SK-N-SH (cell line): ENCODE measurements at regions not wholly inside any gene's neighbourhood (a gene's known extent, or its start where the extent isn't known, plus 50 kb on each side); places are given as distances from the start of the nearest gene placed in this dataset.

Experiments used
- CTCF ChIA-PET: fragments of 300-600, 350-600 bp; formaldehyde crosslinking; extraction: SDS; loops from one replicate; lab custom pipeline; 2021; lab: Yijun Ruan, JAX
- POLR2A ChIA-PET: fragments of 350-600 bp; sonication (Branson Sonifier 250); formaldehyde crosslinking; extraction: SDS; loops from one replicate; lab custom pipeline; 2020; ENCODE audit warnings: antibody characterized with exemption, inconsistent platforms; lab: Yijun Ruan, JAX
- DNase-seq: peaks from one replicate; pipeline ENCODE4 v3.0.0; 2012
- H2AFZ ChIP-seq: fragments of 200-600 bp; sonication (generic); 2 replicates; pipeline ENCODE4 v1.8.1; 2016; ENCODE audit warnings: antibody characterized with exemption, mild to moderate bottlenecking, low read depth
- H3F3A ChIP-seq: fragments of 200-600 bp; sonication (generic); replicated peaks from 2 replicates; pipeline ENCODE3; 2016; ENCODE audit warnings: antibody characterized with exemption, mild to moderate bottlenecking; ENCODE audit not compliant: insufficient read depth
- H3K27ac ChIP-seq, 2 experiments: fragments of 200-500 bp in 1 of 2; fragments of 200-600 bp in 1 of 2; sonication (Bioruptor generic) in 1 of 2; sonication (generic), shearing (Covaris generic) in 1 of 2; 2 replicates each; pipeline versions ENCODE4 v1.5.1 to v1.6.1; 2014 to 2016; ENCODE audit warnings: low read depth in 2 of 2, inconsistent platforms in 1 of 2, low read length in 1 of 2, mild to moderate bottlenecking in 1 of 2, mixed read lengths in 1 of 2
- H3K27me3 ChIP-seq: fragments of 200-600 bp; sonication (generic), shearing (Covaris generic); 2 replicates; pipeline ENCODE4 v1.6.1; 2016; ENCODE audit warnings: mixed run types; ENCODE audit not compliant: insufficient read depth
- H3K36me3 ChIP-seq, 2 experiments: fragments of 200-500 bp in 1 of 2; fragments of 200-600 bp in 1 of 2; sonication (Bioruptor generic) in 1 of 2; sonication (generic) in 1 of 2; replicated peaks in 1 of 2; 2 replicates each; pipeline versions ENCODE3 to v1.5.1; 2014 to 2016; ENCODE audit warnings: low read length in 1 of 2, mild to moderate bottlenecking in 1 of 2; ENCODE audit not compliant: insufficient read depth in 2 of 2, control insufficient read depth in 1 of 2
- H3K4me1 ChIP-seq, 2 experiments: fragments of 200-500 bp in 1 of 2; fragments of 200-600 bp in 1 of 2; sonication (Bioruptor generic) in 1 of 2; sonication (generic), shearing (Covaris generic) in 1 of 2; 2 replicates each; pipeline versions ENCODE4 v1.5.1 to v1.6.1; 2014 to 2016; ENCODE audit warnings: low read depth in 1 of 2, low read length in 1 of 2, mixed run types in 1 of 2; ENCODE audit not compliant: insufficient read depth in 2 of 2, control insufficient read depth in 1 of 2
- H3K4me2 ChIP-seq: fragments of 200-600 bp; sonication (generic), shearing (Covaris generic); 2 replicates; pipeline ENCODE4 v1.6.1; 2017; ENCODE audit warnings: mixed run types
- H3K4me3 ChIP-seq, 2 experiments: fragments of 200-500 bp in 1 of 2; fragments of 200-600 bp in 1 of 2; sonication (Bioruptor generic) in 1 of 2; sonication (generic), shearing (Covaris generic) in 1 of 2; 2 replicates each; pipeline versions ENCODE4 v1.5.1 to v1.8.1; 2014 to 2016; ENCODE audit warnings: low read depth in 2 of 2, inconsistent platforms in 1 of 2, low read length in 1 of 2, mild to moderate bottlenecking in 1 of 2, mixed read lengths in 1 of 2, moderate library complexity in 1 of 2
- H3K79me2 ChIP-seq: fragments of 200-600 bp; sonication (generic); 2 replicates; pipeline ENCODE4 v1.8.1; 2017; ENCODE audit warnings: mild to moderate bottlenecking; ENCODE audit not compliant: insufficient read depth
- H3K9ac ChIP-seq: fragments of 200-600 bp; sonication (generic); 2 replicates; pipeline ENCODE4 v1.6.1; 2017; ENCODE audit warnings: mixed run types
- H3K9me2 ChIP-seq: fragments of 200-600 bp; sonication (generic); 2 replicates; pipeline ENCODE4 v1.6.1; 2017; ENCODE audit warnings: mixed run types
- H3K9me3 ChIP-seq: fragments of 200-600 bp; sonication (generic); 2 replicates; pipeline ENCODE4 v1.6.1; 2017; ENCODE audit warnings: mixed run types, mild to moderate bottlenecking, moderate library complexity
- H4K20me1 ChIP-seq: fragments of 200-600 bp; sonication (generic); 2 replicates; pipeline ENCODE4 v1.6.1; 2017; ENCODE audit warnings: mild to moderate bottlenecking, mixed run types; ENCODE audit not compliant: insufficient read depth
- CTCF ChIP-seq: fragments of 200-600 bp; sonication (generic); IDR thresholded peaks from 2 replicates; pipeline ENCODE4 v1.6.1; 2017; ENCODE audit warnings: antibody characterized with exemption, mild to moderate bottlenecking, moderate library complexity
- EP300 ChIP-seq, 2 experiments: IDR thresholded peaks; 2 replicates each; pipeline versions ENCODE4 v1.4.0 to v1.6.1; 2012; ENCODE audit warnings: borderline replicate concordance in 1 of 2, low read depth in 1 of 2, low read length in 1 of 2
- EZH2phosphoT487 ChIP-seq: fragments of 200-600 bp; sonication (generic); IDR thresholded peaks from 2 replicates; pipeline ENCODE4 v1.6.1; 2017; ENCODE audit warnings: low read depth, mixed run types, mild to moderate bottlenecking, antibody characterized with exemption, moderate library complexity, borderline replicate concordance
- FOXJ3 ChIP-seq: sonication (generic); formaldehyde crosslinking; IDR thresholded peaks from 2 replicates; pipeline ENCODE4 v1.5.1; 2020; ENCODE audit warnings: mild to moderate bottlenecking, missing genetic modification reagents
- GABPA ChIP-seq: IDR thresholded peaks from 2 replicates; pipeline ENCODE4 v1.4.0; 2012; ENCODE audit warnings: low read depth, mild to moderate bottlenecking
- GATA2 ChIP-seq: sonication (generic); formaldehyde crosslinking; IDR thresholded peaks from 2 replicates; pipeline ENCODE4 v1.5.0; 2020; ENCODE audit warnings: mild to moderate bottlenecking, missing genetic modification reagents
- MAX ChIP-seq: IDR thresholded peaks from 2 replicates; pipeline ENCODE4 v1.4.0; 2012; ENCODE audit warnings: low read depth
- MEF2A ChIP-seq: IDR thresholded peaks from 2 replicates; pipeline ENCODE4 v1.4.0; 2012; ENCODE audit warnings: low read depth, borderline replicate concordance
- PBX3 ChIP-seq: IDR thresholded peaks from 2 replicates; pipeline ENCODE4; 2012
- RAD21 ChIP-seq: IDR thresholded peaks from 2 replicates; pipeline ENCODE4 v1.6.1; 2012; ENCODE audit warnings: mild to moderate bottlenecking, low read length
- RCOR1 ChIP-seq: fragments of 150-350 bp; IDR thresholded peaks from 2 replicates; pipeline ENCODE4 v1.6.1; 2017; ENCODE audit warnings: antibody characterized with exemption, low read length
- RXRA ChIP-seq: IDR thresholded peaks from 2 replicates; pipeline ENCODE4 v1.4.0; 2012; ENCODE audit warnings: low read depth, mild to moderate bottlenecking, borderline replicate concordance
- TAF1 ChIP-seq: IDR thresholded peaks from 2 replicates; pipeline ENCODE4 v1.6.1; 2012; ENCODE audit warnings: low read depth, mild to moderate bottlenecking, low read length, moderate library complexity, borderline replicate concordance
- TEAD4 ChIP-seq: IDR thresholded peaks from 2 replicates; pipeline ENCODE4 v1.4.0; 2012; ENCODE audit warnings: mild to moderate bottlenecking, borderline replicate concordance; ENCODE audit not compliant: insufficient read depth
- YY1 ChIP-seq: IDR thresholded peaks from 2 replicates; pipeline ENCODE4 v1.4.0; 2012; ENCODE audit warnings: low read depth, mild to moderate bottlenecking
- WGBS: methylation state at CpG from one replicate; pipeline ENCODE4 v1.1.6; 2017; ENCODE audit warnings: low lambda C conversion rate; 5-methylcytosine and 5-hydroxymethylcytosine counted together
- TF ChIP-seq, protein P1 (sequence below): IDR thresholded peaks from 2 replicates; pipeline ENCODE4 v1.4.0; 2012; ENCODE audit warnings: low read depth, borderline replicate concordance

DNA sequence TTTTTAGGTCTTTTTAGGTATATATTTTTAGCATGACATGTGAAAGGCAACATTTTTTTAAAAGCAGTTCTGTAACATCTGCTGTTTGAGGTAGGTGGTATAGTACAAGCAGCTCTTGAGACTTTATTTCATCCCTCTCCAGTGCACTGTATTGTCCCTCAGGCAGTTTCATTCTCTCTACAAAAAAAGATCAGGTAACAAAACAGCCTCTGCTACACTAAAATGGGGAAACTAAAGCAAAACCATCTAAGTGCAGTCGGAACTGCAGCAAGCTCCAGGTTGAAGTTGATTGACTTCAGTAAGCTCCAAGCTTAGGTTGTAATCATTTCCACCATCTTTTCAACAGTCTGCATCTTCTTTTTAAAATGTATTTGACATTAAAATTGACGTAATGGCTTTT, 195.6 kb downstream of the DEPDC1B start:
- H3K4me2 ChIP-seq: no peak overlapping the region
- POLR2A ChIA-PET: no interaction called here
- DNase-seq: no peak
- H3K27ac ChIP-seq: no peak overlapping the region
- no peaks in the 10 kb centered on the region for H3K9me2 ChIP-seq
- TF ChIP-seq EP300 (IDR thresholded peaks at IDR 0.05; ENCODE audit: borderline replicate concordance in 1 of 2, low read depth in 1 of 2, low read length in 1 of 2) (no peak), CTCF (no peak), EZH2phosphoT487 (no peak), YY1 (no peak), TAF1 (no peak), RCOR1 (no peak), RAD21 (no peak), MEF2A (no peak), TEAD4 (no peak), GABPA (no peak), MAX (no peak), RXRA (no peak), PBX3 (no peak), FOXJ3 (CRISPR knock-in tag) (no peak), GATA2 (CRISPR knock-in tag) (no peak)
- TF ChIP-seq, protein P1, sequence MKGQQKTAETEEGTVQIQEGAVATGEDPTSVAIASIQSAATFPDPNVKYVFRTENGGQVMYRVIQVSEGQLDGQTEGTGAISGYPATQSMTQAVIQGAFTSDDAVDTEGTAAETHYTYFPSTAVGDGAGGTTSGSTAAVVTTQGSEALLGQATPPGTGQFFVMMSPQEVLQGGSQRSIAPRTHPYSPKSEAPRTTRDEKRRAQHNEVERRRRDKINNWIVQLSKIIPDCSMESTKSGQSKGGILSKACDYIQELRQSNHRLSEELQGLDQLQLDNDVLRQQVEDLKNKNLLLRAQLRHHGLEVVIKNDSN: no peak
- WGBS: 72% methylated on average over 2 of the region's 2 CpGs
- H3K4me3 ChIP-seq: no peak overlapping the region
- H3K9ac ChIP-seq: no peak overlapping the region
- no peaks in the 10 kb centered on the region for H3K27me3 ChIP-seq
- no peaks in the 10 kb centered on the region for H3K36me3 ChIP-seq
- H4K20me1 ChIP-seq: no peaks in the 10 kb centered on the region
- no peaks in the 10 kb centered on the region for H3K79me2 ChIP-seq
- H3F3A ChIP-seq: no peaks in the 10 kb centered on the region
- no peaks in the 10 kb centered on the region for H3K9me3 ChIP-seq
- peaks cover 0 to 6% of the 10 kb centered on the region in 2 experiments; a peak in 1 of 4 replicates for H3K4me1 ChIP-seq
- H2AFZ ChIP-seq: no peak overlapping the region
- CTCF ChIA-PET: interaction anchor here (0.6 kb wide), 1 partner anchor 19 kb away, joined by 3 read pairs; no protein-coding TSS in a partner anchor
